IPS-15b (cell line): ENCODE measurements at regions not wholly inside any gene's neighbourhood (a gene's known extent, or its start where the extent isn't known, plus 50 kb on each side); places are given as distances from the start of the nearest gene placed in this dataset.
"Not testable (repeated sequence)": the region's sequence is repeated elsewhere in the genome, so short reads cannot be mapped to it uniquely, and the experiment has no call there.

Experiments used
- H3K27me3 ChIP-seq: one replicate; pipeline ENCODE4 v1.6.1; 2013; ENCODE audit warnings: low read length; ENCODE audit not compliant: control insufficient read depth, insufficient read depth
- H3K36me3 ChIP-seq: one replicate; pipeline ENCODE4 v1.6.1; 2013; ENCODE audit warnings: low read length; ENCODE audit not compliant: control insufficient read depth, insufficient read depth
- H3K4me1 ChIP-seq: one replicate; pipeline ENCODE4 v1.6.1; 2013; ENCODE audit warnings: mild to moderate bottlenecking, low read length; ENCODE audit not compliant: control insufficient read depth, insufficient read depth
- H3K4me3 ChIP-seq: one replicate; pipeline ENCODE4 v1.5.1; 2013; ENCODE audit warnings: low read depth, low read length
- H3K9ac ChIP-seq: one replicate; pipeline ENCODE4 v1.6.1; 2013; ENCODE audit warnings: low read depth, mild to moderate bottlenecking, low read length
- H3K9me3 ChIP-seq: one replicate; pipeline ENCODE4 v1.6.1; 2013; ENCODE audit warnings: mild to moderate bottlenecking, low read length; ENCODE audit not compliant: control insufficient read depth, insufficient read depth

- Histone ChIP-seq H3K36me3 (no peaks in the 10 kb centered on the region), H3K9me3 (no peaks in the 10 kb centered on the region), H3K27me3 (no peaks in the 10 kb centered on the region), H3K4me1 (peaks cover 12% of the 10 kb centered on the region), H3K4me3 (no peak overlapping the region), H3K9ac (no peak overlapping the region)
These were observed 924.4 kb downstream of the IGSF11 start for GRCh38 chr3:118110211-118110610.

- no peaks in the 10 kb centered on the region for H3K27me3 ChIP-seq
- H3K36me3 ChIP-seq, result no peaks in the 10 kb centered on the region
- no peak overlapping the region for H3K4me3 ChIP-seq
- H3K4me1 ChIP-seq, result peaks cover 7% of the 10 kb centered on the region
- H3K9me3 ChIP-seq, result no peaks in the 10 kb centered on the region
- H3K9ac ChIP-seq, result no peak overlapping the region
These were observed 917.7 kb downstream of the IGSF11 start for GRCh38 chr3:118116991-118117390.

- H3K9me3 ChIP-seq, result no peaks in the 10 kb centered on the region
- no peak overlapping the region for H3K9ac ChIP-seq
- no peaks in the 10 kb centered on the region for H3K27me3 ChIP-seq
- no peaks in the 10 kb centered on the region for H3K36me3 ChIP-seq
- no peaks in the 10 kb centered on the region for H3K4me1 ChIP-seq
- no peak overlapping the region for H3K4me3 ChIP-seq
These were observed 907.9 kb downstream of the IGSF11 start for GRCh38 chr3:118126751-118127150.

- H3K4me1 ChIP-seq, result no peaks in the 10 kb centered on the region
- H3K36me3 ChIP-seq, result no peaks in the 10 kb centered on the region
- H3K4me3 ChIP-seq, result no peak overlapping the region
- H3K27me3 ChIP-seq, result no peaks in the 10 kb centered on the region
- no peak overlapping the region for H3K9ac ChIP-seq
- no peaks in the 10 kb centered on the region for H3K9me3 ChIP-seq
These were observed 906.7 kb downstream of the IGSF11 start for GRCh38 chr3:118127992-118128391.

- H3K4me1 ChIP-seq, result no peaks in the 10 kb centered on the region
- no peaks in the 10 kb centered on the region for H3K36me3 ChIP-seq
- no peak overlapping the region for H3K4me3 ChIP-seq
- H3K9ac ChIP-seq, result no peak overlapping the region
- H3K9me3 ChIP-seq, result no peaks in the 10 kb centered on the region
- no peaks in the 10 kb centered on the region for H3K27me3 ChIP-seq
These were observed 905.8 kb downstream of the IGSF11 start for GRCh38 chr3:118128886-118129285.

- no peaks in the 10 kb centered on the region for H3K9me3 ChIP-seq
- no peaks in the 10 kb centered on the region for H3K36me3 ChIP-seq
- H3K4me1 ChIP-seq, result no peaks in the 10 kb centered on the region
- no peak overlapping the region for H3K9ac ChIP-seq
- no peaks in the 10 kb centered on the region for H3K27me3 ChIP-seq
- no peak overlapping the region for H3K4me3 ChIP-seq
These were observed 896.9 kb downstream of the IGSF11 start for GRCh38 chr3:118137778-118138177.

GRCh38 chr3:118144919-118145318, 889.7 kb downstream of the IGSF11 start:
- Histone ChIP-seq H3K36me3 (no peaks in the 10 kb centered on the region), H3K4me1 (no peaks in the 10 kb centered on the region), H3K9me3 (no peaks in the 10 kb centered on the region), H3K9ac (no peak overlapping the region), H3K4me3 (no peak overlapping the region), H3K27me3 (no peaks in the 10 kb centered on the region)

- no peaks in the 10 kb centered on the region for H3K4me1 ChIP-seq
- no peaks in the 10 kb centered on the region for H3K27me3 ChIP-seq
- no peaks in the 10 kb centered on the region for H3K9me3 ChIP-seq
- no peaks in the 10 kb centered on the region for H3K36me3 ChIP-seq
- no peak overlapping the region for H3K4me3 ChIP-seq
- H3K9ac ChIP-seq, result no peak overlapping the region
These were observed 887.8 kb downstream of the IGSF11 start for GRCh38 chr3:118146658-118147375.

GRCh38 chr3:118151164-118151563, 883.5 kb downstream of the IGSF11 start:
- no peaks in the 10 kb centered on the region for H3K36me3 ChIP-seq
- H3K4me3 ChIP-seq, result no peak overlapping the region
- H3K4me1 ChIP-seq, result no peaks in the 10 kb centered on the region
- H3K9ac ChIP-seq, result no peak overlapping the region
- H3K9me3 ChIP-seq, result no peaks in the 10 kb centered on the region
- H3K27me3 ChIP-seq, result no peaks in the 10 kb centered on the region

- H3K36me3 ChIP-seq, H3K4me1 ChIP-seq, H3K27me3 ChIP-seq, H3K9ac ChIP-seq, H3K9me3 ChIP-seq, H3K4me3 ChIP-seq: not testable (repeated sequence)
These were observed 871.7 kb downstream of the IGSF11 start for GRCh38 chr3:118162627-118163588.

GRCh38 chr3:118165413-118165812, 869.2 kb downstream of the IGSF11 start:
- Histone ChIP-seq H3K27me3 (no peaks in the 10 kb centered on the region), H3K36me3 (no peaks in the 10 kb centered on the region), H3K4me3 (no peak overlapping the region), H3K4me1 (no peaks in the 10 kb centered on the region), H3K9me3 (peaks cover 7% of the 10 kb centered on the region), H3K9ac (no peak overlapping the region)

GRCh38 chr3:118167571-118167970, 867.1 kb downstream of the IGSF11 start:
- Histone ChIP-seq H3K9me3 (peaks cover 5% of the 10 kb centered on the region), H3K4me1 (no peaks in the 10 kb centered on the region), H3K36me3 (no peaks in the 10 kb centered on the region), H3K9ac (no peak overlapping the region), H3K27me3 (no peaks in the 10 kb centered on the region), H3K4me3 (no peak overlapping the region)
